Endothelial cell of umbilical vein (primary cell): ENCODE measurements at regions not wholly inside any gene's neighbourhood (a gene's known extent, or its start where the extent isn't known, plus 50 kb on each side); places are given as distances from the start of the nearest gene placed in this dataset.
"Not testable (repeated sequence)": the region's sequence is repeated elsewhere in the genome, so short reads cannot be mapped to it uniquely, and the experiment has no call there.

Source experiments
- EZH2 ChIP-seq: IDR thresholded peaks from 2 replicates; pipeline ENCODE4 v1.6.1; 2012; ENCODE audit warnings: borderline replicate concordance, low read depth, mild to moderate bottlenecking, moderate library complexity, low read length, inconsistent platforms; ENCODE audit not compliant: severe bottlenecking
- GATA2 ChIP-seq: IDR thresholded peaks from 2 replicates; pipeline ENCODE4 v1.7.0; 2011; ENCODE audit warnings: low read depth, mild to moderate bottlenecking, moderate library complexity, mixed read lengths, low read length; ENCODE audit not compliant: insufficient read length, insufficient read depth
- JUN ChIP-seq: IDR thresholded peaks from 2 replicates; pipeline ENCODE4 v1.6.1; 2011; ENCODE audit warnings: borderline replicate concordance, low read depth; ENCODE audit not compliant: insufficient read length, insufficient read depth
- MYC ChIP-seq: IDR thresholded peaks from one replicate; pipeline ENCODE4 v1.6.1; 2011; ENCODE audit warnings: mild to moderate bottlenecking, low read depth, low read length
- POLR2A ChIP-seq: IDR thresholded peaks from 2 replicates; pipeline ENCODE4 v1.6.1; 2012; ENCODE audit warnings: low read depth, mild to moderate bottlenecking, control low read depth, low read length
- POLR2AphosphoS5 ChIP-seq: IDR thresholded peaks from 2 replicates; pipeline ENCODE4 v1.6.1; 2012; ENCODE audit warnings: low read depth, mild to moderate bottlenecking, control low read depth, low read length, moderate library complexity; ENCODE audit not compliant: insufficient read depth
- TF ChIP-seq, protein P1 (sequence below), 2 donors: IDR thresholded peaks; 1 replicate in 1 of 2; 2 replicates in 1 of 2; pipeline ENCODE4 v1.5.1; 2011; ENCODE audit warnings: low read length in 2 of 2, mild to moderate bottlenecking in 2 of 2, moderate library complexity in 2 of 2, control low read depth in 1 of 2, inconsistent platforms in 1 of 2, low read depth in 1 of 2; ENCODE audit not compliant: insufficient read depth in 1 of 2; ENCODE audit errors: extremely low read depth in 1 of 2
- TF ChIP-seq, protein P2 (sequence below): IDR thresholded peaks from 2 replicates; pipeline ENCODE4 v1.6.1; 2011; ENCODE audit not compliant: insufficient read depth, insufficient read length

DNA sequence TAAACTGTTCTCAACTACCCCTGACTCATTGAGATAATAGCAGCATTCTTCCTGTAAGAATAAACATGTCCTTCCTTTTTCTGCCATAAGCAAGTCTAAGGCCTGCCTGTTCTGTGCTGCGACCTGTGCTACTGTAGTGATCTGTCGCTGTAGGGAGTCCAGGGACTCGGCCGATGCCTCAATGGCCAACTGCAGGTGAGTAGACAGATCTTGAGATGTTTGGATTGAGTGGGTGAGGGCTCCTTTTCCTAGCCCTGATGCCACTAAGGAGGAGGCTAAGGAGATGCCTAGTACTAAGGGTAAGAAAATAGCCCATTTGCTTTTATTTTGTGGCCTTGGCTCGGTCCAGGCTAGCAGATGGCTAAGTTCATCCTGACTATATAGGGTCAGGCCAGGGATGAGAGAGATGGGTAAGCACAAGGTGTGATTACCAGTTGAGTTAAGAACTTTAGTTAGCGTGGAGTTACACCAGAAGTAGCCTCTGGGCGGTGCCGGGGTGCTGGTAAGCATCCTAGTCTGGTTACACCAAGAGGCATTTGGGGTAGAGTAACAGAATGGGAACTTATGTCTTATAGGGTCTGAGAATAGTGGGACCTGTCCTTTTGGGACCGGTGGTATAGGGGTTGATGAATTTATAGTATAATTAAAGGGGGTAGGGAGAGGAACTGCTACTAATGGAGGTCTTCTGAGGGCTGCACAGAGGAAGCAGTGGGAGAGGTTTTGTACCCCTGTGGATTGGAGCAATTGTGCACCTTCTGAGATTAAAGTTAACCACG, 642.4 kb upstream of the DPP6 start:
- TF ChIP-seq, protein P1, sequence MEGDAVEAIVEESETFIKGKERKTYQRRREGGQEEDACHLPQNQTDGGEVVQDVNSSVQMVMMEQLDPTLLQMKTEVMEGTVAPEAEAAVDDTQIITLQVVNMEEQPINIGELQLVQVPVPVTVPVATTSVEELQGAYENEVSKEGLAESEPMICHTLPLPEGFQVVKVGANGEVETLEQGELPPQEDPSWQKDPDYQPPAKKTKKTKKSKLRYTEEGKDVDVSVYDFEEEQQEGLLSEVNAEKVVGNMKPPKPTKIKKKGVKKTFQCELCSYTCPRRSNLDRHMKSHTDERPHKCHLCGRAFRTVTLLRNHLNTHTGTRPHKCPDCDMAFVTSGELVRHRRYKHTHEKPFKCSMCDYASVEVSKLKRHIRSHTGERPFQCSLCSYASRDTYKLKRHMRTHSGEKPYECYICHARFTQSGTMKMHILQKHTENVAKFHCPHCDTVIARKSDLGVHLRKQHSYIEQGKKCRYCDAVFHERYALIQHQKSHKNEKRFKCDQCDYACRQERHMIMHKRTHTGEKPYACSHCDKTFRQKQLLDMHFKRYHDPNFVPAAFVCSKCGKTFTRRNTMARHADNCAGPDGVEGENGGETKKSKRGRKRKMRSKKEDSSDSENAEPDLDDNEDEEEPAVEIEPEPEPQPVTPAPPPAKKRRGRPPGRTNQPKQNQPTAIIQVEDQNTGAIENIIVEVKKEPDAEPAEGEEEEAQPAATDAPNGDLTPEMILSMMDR (IDR thresholded peaks at IDR 0.05; ENCODE audit: extremely low read depth in 1 of 2, insufficient read depth in 1 of 2, low read depth in 1 of 2, low read length in 2 of 2), result not testable (repeated sequence)
- not testable (repeated sequence) for TF ChIP-seq POLR2A, POLR2AphosphoS5, EZH2, MYC, JUN, GATA2
- TF ChIP-seq, protein P2, sequence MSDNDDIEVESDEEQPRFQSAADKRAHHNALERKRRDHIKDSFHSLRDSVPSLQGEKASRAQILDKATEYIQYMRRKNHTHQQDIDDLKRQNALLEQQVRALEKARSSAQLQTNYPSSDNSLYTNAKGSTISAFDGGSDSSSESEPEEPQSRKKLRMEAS, result not testable (repeated sequence)
